ENCODE measurements at regions not wholly inside any gene's neighbourhood (a gene's known extent, or its start where the extent isn't known, plus 50 kb on each side); places are given as distances from the start of the nearest gene placed in this dataset.
"Not testable (repeated sequence)": the region's sequence is repeated elsewhere in the genome, so short reads cannot be mapped to it uniquely, and the experiment has no call there.

DNA sequence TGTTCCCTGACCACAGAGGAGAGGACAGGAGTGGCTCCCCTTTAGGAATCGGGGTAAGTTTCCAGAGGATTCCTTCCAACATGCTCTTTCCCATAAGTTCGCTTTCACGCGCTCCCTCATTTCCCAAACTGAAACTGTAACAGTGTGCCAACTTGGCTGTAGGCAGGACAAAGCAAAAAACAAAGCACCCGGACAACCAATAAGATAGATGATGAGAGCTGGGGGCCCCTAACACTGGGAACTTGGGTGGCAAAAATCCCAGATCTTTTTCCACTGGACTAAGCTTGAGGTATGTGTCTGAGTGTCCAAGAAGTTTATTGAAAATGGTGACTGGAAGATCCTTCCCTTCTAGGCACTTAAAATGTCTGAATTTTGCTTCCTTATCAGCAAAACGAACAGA lies 258.7 kb upstream of the IL12B start:
- no peak for DNase-seq (ENCODE audit: low read depth)

DNA sequence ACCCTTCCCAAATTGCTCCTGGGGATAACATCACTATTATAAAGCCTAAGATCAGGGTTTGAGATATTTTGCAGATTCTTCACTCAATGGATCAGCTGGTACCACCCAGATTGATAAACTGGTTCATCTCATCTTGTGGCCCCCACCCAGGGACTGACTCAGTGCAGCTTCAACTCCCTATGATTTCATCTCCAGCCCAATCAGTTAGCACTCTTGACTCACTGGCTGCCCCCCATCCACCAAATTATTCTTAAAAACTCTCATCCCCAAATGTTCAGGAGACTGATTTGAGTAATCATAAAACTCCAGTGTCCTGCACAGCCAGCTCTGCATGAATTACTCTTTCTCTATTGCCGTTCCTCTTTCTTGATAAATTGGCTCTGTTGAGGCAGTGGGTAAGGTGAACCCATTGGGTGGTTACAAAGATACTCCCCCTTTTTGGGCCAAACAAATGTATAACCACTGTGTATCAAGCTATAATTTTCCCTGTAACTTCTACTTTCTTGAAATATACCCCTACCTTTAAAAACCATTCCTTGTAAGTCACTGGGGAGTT lies 263.3 kb upstream of the IL12B start:
- DNase-seq (ENCODE audit: low read depth), result no peak

DNA sequence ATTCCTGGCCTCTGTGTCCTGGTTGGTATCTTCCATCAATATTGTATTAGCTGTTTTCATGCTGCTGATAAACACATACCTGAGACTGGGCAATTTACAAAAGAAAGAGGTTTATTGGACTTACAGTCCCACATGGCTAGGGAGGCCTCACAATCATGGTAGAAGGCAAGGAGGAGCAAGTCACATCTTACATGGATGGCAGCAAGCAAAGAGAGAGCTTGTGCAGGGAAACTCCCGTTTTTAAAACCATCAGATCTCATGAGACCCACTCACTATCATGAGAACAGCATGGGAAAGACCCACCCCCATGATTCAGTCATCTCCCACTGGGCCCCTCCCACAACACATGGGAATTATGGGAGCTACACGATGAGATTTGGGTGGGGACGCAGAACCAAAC lies 265.3 kb upstream of the IL12B start:
- DNase-seq (ENCODE audit: low read depth), result not testable (repeated sequence)

DNA sequence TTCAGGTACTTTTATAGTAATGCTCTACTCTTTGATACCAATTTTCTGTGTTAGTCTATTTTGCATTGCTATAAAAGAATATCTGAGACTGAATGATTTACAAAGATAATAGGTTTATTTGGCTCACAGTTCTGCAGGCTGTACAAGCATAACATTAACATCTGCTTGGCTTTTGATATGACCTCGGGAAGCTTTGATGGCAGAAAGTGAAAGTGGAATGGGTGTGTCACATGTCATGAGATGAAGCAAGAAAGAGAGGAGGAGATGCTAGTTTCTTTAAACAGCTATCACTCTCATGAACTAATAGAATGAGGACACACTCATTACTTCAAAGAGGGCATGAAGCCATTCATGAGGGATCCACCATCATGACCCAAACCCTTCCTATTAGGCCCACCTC lies 270.9 kb upstream of the IL12B start:
- DNase-seq (ENCODE audit: low read depth), result no peak

DNA sequence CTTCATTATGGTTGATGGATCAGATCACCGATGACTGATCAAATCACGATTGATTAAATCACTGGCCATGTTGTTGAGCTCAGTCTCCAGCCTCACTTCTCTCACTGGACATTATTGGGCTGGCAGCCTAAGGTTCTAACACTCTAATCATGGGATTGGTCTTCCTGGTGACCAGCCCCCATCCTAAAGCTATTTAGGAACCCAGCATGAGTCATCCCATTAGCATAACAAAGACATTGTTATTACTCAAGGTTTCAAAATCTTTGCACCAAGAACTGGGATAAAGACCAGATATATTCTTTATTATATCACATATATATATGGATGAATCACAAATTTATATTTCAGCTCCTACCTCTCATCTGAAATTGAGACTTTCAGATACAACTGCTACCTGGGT lies 272.1 kb upstream of the IL12B start:
- DNase-seq (ENCODE audit: low read depth), result no peak

DNA sequence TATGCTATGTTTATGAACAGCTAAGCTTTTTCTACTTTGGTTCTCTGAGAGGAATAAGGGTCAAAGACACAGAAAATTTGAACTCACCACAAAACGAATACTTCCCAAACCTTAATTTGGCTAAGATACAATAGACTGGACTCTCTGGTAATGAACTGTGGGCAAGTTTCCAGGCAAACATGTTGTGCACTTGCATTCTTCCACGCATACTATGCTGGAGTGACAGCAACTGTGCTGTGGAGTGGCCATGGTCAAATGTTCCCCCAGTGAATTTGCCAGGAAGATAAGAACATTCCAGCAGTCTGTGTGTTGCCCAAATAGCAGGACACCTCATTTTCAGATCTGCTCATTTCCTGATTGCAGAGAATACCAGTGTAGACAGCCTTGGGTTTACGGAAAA lies 275.3 kb upstream of the IL12B start:
- no peak for DNase-seq (ENCODE audit: low read depth)

DNA sequence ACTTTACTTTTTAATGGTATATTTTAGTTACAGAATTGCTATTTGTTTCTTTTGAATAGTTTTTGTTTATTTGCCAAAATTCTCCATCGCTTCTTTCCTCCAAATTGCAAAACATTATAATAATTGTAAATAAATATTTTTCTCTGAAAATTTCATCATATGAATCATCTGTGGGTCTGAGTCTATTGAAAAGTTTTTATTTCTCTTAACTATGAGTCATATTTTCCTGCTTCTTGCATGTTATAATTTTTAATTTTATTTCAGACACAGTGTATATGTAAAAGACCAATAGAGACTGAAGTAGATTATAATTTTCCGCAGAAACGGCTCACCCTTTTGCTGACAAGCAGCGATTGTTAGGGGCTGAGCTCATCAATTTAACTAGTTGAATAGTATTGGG lies 279.1 kb upstream of the IL12B start:
- no peak for DNase-seq (ENCODE audit: low read depth)

DNA sequence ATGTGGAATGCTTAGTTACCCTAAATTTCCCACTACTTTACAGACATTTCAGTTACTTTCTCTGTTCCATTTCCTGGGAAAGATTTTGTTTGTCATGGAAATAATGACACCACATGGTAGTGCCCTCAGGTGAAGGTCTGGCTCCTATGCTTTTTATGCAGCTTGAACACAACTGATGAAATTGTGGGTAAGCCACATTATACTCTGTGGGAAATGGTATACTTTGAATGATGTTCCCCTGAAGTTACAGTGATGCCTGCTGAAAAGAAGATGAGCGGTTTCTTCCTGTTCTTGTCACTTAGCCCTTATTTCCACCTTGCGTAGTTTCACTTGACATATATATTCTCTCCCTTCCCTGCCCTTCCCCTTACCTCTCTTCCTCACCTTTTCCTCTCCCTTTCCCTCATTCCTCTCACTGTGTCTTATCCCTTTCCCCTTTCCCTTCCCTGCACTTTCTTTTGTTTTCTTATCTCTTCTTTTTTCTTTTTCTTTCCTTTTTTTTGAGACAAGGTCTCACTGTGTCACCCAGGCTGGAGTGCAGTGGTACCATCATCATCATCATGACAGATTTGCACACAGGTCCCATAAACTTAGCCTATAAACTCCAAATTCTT lies 280.8 kb upstream of the IL12B start:
- no peak for DNase-seq (ENCODE audit: low read depth)

DNA sequence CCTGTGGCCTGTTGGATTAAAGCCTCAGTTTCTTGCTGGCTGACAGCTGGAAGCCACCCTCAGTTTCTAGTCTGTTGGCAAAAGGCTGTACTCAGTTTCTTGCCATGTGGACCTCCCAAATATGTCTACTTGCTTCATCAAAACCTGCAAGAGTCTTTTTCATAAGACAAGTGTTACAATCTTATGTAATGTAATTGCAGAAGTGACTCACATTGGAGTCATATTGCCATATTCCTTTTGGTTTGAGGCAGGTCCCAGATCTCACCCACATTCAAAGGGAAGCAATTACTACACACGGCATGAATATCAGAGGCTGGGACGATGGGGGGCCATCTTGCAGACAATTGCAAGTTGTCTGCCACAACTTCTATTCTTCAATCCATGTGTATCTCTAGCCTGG lies 286.7 kb upstream of the IL12B start:
- DNase-seq (ENCODE audit: low read depth), result no peak

DNA sequence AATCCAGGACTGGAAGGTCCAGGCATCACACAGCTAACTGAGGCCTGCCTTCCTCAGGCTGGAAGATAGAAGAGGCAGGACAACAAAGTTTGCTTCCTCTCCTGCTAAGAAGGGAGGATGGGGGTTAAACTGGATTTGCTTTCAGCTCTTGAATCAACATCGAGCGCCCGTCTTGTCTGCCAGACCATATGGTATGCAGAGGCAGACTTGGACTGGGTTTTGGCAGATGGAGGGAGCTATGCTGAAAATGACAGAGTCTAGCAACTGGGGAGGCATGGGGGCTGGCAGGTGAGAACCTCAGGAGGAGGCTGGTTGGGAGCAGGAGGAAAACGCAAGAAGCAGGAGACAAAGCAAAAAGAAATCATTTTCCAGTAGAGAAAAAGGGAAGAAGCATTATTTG lies 289.5 kb upstream of the IL12B start:
- no peak for DNase-seq (ENCODE audit: low read depth)

DNA sequence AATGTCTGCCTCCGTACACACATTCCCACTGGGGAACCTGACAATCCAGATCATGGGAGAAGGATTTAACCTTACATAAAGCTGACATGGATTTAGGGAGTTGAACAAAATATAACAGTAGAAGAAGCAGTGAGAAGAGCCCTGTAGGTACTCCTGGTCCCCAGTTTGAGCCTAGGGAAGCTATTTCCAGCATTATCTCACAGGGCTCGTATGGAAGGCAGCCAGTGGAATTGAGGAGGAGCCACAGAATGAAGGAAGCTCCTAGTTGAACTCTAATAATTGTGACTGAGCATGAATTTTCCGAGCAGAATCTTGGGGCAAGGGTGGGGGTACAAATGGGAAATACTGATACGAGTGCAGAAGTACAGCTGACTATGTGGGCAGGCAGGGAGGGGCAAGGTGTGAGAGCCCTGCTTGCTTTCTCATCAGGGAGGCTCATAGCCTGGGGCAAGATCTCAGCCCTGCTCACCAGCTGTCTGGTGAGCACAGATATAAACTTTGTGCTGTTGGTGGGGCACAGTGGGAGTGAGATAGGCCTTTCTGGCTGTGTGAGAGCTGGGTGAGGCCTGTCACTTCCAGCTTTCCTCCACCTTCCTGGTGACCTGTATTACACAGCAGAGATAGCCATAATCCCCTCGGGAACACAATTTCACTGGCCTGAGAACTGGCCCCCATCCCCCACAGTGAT lies 290.7 kb upstream of the IL12B start:
- DNase-seq (ENCODE audit: low read depth), result no peak

DNA sequence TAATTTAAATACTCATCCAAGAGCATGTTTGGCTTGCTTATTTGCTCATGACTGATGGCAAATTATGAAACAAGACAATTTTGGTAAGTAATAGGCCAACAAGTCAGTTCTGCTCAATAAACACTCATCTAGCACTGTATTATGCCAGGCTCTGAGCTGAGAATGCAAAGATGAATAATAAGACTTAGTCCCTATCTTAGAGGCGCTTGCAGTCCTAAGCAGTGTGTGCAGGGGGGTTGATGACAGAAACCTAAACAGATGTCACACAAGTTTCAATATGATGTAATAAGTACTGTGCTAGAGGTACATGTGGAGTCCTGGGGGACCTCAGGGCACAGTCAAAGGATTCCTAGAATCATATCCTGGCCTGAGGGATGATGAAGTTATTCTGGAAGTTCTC lies 287.6 kb upstream of the ADRA1B start:
- DNase-seq (ENCODE audit: low read depth), result no peak

DNA sequence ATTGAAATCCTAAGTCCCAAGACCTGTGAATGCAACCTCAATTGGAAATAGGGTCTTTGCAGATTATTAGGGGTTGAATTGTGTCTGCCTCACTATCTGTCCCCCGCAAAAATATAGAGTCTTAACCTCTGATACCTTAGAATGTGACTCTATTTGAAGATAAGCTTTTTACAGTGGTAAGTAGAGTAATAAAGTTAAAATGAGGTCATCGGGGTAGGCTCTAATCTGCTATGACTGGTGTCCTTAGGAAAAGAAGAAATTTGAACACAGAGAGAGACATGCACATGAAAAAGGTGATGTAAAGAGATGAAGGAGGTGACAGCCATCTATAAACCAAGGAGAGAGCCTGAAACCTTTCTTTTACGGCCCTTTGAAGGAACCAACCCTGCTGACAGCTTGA lies 287.1 kb upstream of the ADRA1B start:
- DNase-seq (ENCODE audit: low read depth), result no peak

DNA sequence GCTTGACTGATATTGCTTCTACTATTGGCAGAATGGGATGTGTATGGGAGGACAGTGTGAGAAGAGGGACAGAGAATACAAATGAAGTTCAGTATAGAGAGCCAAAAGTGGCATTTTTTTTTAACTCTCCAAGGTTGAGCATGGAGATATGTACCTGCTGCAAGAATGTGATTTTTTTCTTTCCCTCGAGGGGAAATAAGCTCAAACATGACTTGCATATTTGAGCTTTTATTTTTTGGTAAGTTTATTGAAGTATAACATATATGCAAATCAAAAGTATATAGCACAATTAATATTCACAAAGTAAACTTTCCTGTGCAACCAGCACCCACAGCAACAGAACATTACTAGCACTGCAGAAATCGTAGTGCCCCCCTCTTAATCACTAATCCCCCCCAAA lies 285.7 kb upstream of the ADRA1B start:
- no peak for DNase-seq (ENCODE audit: low read depth)

DNA sequence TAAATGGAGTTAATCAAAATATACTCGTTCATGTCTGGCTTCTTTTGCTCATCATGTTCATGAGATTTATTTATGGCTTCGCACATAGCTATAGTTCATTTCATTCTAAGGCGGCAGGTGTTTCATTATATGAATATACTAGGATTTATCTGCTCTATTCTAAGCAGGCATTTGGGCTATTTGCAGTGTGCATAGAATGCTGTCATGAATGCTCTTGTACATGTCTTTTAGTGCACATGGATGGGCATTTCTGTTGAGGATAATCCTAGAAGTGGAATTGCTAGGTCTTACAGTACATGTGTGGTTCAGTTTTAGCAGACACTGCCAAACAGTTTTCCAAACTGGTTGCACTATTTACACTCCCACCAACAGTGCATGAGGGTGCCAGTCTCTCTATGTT lies 285.3 kb upstream of the ADRA1B start:
- no peak for DNase-seq (ENCODE audit: low read depth)

DNA sequence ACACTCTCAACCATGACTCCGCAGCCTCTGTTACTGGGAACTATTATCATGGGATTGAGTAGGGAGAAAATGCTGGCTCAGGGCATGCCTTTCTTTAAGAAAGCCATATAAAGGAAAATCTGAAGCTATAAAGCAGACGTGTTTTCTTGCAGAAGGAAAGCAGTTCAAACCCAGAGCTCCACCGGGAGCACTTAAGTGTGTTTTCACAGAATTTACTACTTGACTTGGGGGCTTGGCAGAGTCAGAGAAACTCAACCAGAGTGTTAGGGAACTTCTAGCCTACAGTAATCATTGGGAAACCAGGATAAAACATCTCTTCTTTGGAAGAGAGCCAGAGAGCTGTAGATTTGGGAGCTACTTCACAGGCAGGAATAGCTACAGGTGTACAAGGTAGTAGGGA lies 283.4 kb upstream of the ADRA1B start:
- no peak for DNase-seq (ENCODE audit: low read depth)

DNA sequence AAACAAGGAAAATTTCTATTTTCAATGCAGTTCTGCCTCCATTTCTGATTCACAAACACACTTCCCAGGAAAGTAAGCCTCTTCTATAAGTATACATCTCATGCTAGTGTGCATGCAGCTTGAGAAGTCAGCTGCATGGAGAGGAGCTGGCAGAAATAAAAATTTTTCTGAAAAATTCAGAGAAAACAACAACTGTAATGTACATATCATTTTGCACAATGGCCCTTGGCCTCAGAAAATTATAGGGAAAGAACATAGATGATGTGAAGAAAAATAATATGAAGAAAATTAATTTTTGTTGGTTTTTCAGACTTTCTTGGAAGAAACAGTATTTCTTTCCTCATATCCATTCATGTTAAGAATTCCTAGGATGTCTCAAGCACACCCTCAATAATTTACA lies 277.8 kb upstream of the ADRA1B start:
- DNase-seq (ENCODE audit: low read depth), result no peak

DNA sequence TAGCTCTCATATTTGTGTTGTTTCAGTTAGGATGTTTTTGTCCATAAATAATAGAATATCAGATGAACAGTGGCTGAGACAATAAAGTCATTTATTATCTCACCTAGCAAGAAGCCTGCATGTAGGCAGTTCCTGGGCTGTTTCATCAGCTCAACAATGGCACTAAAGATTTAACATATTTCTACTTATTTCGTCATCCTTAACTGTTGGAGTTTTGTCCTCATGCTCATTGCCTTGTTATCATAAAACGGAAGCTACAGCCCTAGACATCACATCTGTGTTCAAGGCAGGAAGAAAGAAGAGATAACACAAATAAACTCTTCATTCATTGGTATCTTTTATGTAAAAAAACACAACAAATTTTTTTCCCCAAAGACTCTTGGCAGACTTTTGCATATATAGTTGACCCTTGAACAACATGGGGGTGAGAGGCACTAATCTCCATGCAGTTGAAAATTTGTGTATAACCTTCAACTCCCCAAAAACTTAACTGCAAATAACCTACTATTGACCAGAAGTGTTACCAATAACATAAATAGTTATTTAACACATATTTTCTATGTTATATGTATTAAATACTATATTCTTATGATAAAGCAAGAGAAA lies 277.2 kb upstream of the ADRA1B start:
- DNase-seq (ENCODE audit: low read depth), result no peak

DNA sequence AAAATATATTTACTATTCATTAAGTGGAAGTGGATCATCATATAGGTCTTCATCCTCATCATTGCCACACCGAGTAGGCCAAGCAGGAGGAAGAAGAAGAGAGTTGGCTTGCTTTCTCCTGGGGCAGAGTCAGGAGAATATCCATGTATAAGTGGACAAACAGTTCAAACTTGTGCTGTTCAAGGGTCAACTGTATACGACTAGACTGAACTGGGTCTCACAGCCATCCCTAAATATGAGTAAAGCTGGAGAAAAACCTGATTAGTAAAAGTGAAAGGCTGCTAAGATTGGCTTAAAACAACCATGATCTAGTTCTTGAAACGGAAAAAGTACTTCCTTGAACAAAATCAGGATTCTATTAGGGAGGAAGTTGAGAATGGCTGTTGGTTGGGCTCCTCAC lies 276.7 kb upstream of the ADRA1B start:
- no peak for DNase-seq (ENCODE audit: low read depth)

DNA sequence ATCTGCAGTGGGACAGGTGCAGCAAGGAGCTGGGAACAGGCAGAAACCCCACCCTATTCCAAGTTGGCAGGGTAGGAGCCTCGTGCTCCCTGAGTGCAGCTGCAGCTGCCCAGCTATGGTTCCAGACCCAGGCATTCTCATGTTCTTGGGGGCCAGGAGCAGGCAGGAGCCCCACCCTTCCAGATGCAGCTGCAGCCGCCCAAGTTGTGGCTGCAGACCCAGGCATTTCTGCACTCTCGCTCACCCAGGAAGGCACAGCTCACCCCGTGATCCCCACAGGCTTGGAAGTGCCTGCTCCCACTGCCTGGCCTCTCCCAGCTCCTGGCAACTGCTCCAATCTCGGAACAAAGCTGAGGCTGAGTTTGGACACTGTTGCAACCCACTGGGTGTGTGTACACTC lies 275.8 kb upstream of the ADRA1B start:
- no peak for DNase-seq (ENCODE audit: low read depth)

DNA sequence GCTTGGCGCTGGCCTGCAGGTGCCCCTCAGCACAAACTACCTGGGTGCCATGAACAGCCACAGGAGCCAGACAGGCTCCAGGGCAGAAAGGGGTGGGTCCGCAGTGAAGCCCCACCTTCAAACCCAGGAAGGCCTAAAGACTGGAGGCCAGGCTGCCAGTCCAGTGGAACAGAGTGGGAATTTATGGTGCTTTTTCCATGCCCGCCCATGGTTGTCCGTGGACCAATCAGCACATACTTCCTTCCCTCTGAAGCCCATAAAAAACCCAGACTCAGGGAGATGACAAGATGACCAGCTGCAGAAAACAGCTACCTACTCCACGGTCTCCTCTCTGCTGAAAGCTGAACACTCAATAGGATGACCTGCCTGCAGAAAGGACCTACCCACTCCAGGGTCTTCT lies 275.4 kb upstream of the ADRA1B start:
- no peak for DNase-seq (ENCODE audit: low read depth)

DNA sequence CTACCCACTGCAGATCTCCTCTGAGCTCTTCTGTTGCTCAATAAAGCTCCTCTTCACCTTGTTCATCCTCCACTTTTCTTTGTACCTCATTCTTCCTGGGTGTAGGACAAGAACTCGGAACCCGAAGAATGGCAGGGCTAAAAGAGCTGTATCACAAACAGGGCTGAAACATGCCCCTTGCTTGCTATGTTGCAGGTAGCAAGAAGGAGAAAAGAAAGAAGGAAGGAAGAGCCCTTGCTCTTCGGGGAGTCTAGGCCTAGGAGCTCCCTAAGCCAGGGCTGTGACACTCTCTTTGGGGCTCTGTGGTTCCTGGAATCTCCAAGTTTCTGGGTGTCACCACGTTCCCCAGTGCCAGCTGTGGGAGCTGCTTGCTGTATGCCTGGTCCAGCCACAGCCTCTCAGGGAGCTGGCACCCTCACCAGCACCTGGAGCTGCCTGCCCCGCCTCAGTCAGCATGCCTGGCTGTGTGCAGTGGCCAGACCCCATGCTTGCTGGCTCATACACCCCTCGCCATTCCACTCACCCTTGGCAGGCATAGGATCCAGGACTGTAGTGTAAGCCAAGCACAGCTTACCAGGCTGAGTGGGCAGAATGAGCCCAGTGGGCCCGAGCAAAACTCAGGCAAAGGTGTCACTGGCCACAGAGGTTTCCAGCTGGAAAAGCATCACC lies 274.8 kb upstream of the ADRA1B start:
- no peak for DNase-seq (ENCODE audit: low read depth)

DNA sequence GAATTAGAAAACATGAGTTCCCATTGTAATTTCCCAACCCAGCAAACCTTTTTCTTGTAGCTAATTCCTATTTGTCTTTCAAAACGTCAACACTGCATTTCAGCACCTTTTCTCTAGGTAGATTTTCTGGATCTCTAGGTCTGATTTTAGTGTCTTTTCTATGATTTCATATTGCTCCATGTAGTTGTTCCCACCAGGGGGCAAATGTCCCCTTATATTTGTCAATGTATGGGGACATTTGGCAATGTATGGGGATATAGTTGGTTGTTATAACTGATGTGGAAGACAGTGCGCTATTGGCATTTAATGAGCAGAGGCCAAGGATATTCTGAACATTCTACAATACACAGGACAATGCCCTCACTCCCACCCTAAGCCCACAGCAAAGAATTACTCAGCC lies 273.9 kb upstream of the ADRA1B start:
- no peak for DNase-seq (ENCODE audit: low read depth)
